Mesendoderm (in vitro differentiated cells): ENCODE measurements at regions not wholly inside any gene's neighbourhood (a gene's known extent, or its start where the extent isn't known, plus 50 kb on each side); places are given as distances from the start of the nearest gene placed in this dataset.
"Not testable (repeated sequence)": the region's sequence is repeated elsewhere in the genome, so short reads cannot be mapped to it uniquely, and the experiment has no call there.

ENCODE experiments used
- DNase-seq: peaks from one replicate; pipeline ENCODE4 v3.0.0; 2013
- H2AK5ac ChIP-seq: 2 replicates; pipeline ENCODE4 v1.6.1; 2013; ENCODE audit warnings: low read length, inconsistent platforms
- H2BK120ac ChIP-seq: 2 replicates; pipeline ENCODE4 v1.6.1; 2013; ENCODE audit warnings: low read depth, mild to moderate bottlenecking, low read length, moderate library complexity, mixed read lengths
- H2BK15ac ChIP-seq: replicated peaks from 2 replicates; pipeline ENCODE4 v1.6.1; 2013; ENCODE audit warnings: low read depth, mild to moderate bottlenecking, moderate library complexity
- H2BK5ac ChIP-seq: 2 replicates; pipeline ENCODE4 v1.6.1; 2013; ENCODE audit warnings: low read length, inconsistent platforms
- H3K18ac ChIP-seq: 2 replicates; pipeline ENCODE4 v1.6.1; 2013; ENCODE audit warnings: mild to moderate bottlenecking, low read length, mixed read lengths
- H3K23ac ChIP-seq: one replicate; pipeline ENCODE4 v1.6.1; 2013; ENCODE audit warnings: low read length
- H3K27ac ChIP-seq: 2 replicates; pipeline ENCODE4 v1.5.1; 2013; ENCODE audit warnings: low read depth, mild to moderate bottlenecking, inconsistent platforms, low read length, moderate library complexity
- H3K27me3 ChIP-seq: 2 replicates; pipeline ENCODE4 v1.6.1; 2013; ENCODE audit warnings: low read length, control low read depth, mild to moderate bottlenecking, inconsistent platforms; ENCODE audit not compliant: insufficient read depth, poor library complexity
- H3K36me3 ChIP-seq: 2 replicates; pipeline ENCODE4 v1.6.1; 2013; ENCODE audit warnings: low read length, inconsistent platforms; ENCODE audit not compliant: control insufficient read depth, insufficient read depth
- H3K4ac ChIP-seq: one replicate; pipeline ENCODE4 v1.6.1; 2013; ENCODE audit warnings: low read depth, mild to moderate bottlenecking, low read length, moderate library complexity
- H3K4me1 ChIP-seq: 2 replicates; pipeline ENCODE4 v1.6.1; 2013; ENCODE audit warnings: low read depth, low read length, inconsistent platforms; ENCODE audit not compliant: control insufficient read depth
- H3K4me2 ChIP-seq: 2 replicates; pipeline ENCODE4 v1.6.1; 2013; ENCODE audit warnings: low read length
- H3K4me3 ChIP-seq: 2 replicates; pipeline ENCODE4 v1.5.1; 2013; ENCODE audit warnings: mild to moderate bottlenecking, low read length
- H3K56ac ChIP-seq: one replicate; pipeline ENCODE4 v1.6.1; 2013; ENCODE audit warnings: low read length
- H3K79me1 ChIP-seq: 2 replicates; pipeline ENCODE4 v1.6.1; 2013; ENCODE audit warnings: low read length, inconsistent platforms
- H3K79me2 ChIP-seq: 2 replicates; pipeline ENCODE4 v1.6.1; 2013; ENCODE audit warnings: mild to moderate bottlenecking, low read length; ENCODE audit not compliant: control insufficient read depth, insufficient read depth
- H3K9ac ChIP-seq: 2 replicates; pipeline ENCODE4 v1.6.1; 2013; ENCODE audit warnings: low read length, inconsistent platforms
- H4K5ac ChIP-seq: one replicate; pipeline ENCODE4 v1.6.1; 2013; ENCODE audit warnings: low read length
- H4K8ac ChIP-seq: one replicate; pipeline ENCODE4 v1.6.1; 2013; ENCODE audit warnings: low read depth, mild to moderate bottlenecking, control low read depth, low read length, moderate library complexity
- WGBS: extraction: QIAGEN DNeasy Blood & Tissue Kit; methylation state at CpG from one replicate; pipeline ENCODE4 v1.1.7; 2013; ENCODE audit warnings: low lambda C conversion rate, missing lambda C conversion rate; ENCODE audit not compliant: insufficient coverage; ENCODE audit errors: extremely low coverage; 5-methylcytosine and 5-hydroxymethylcytosine counted together

DNA sequence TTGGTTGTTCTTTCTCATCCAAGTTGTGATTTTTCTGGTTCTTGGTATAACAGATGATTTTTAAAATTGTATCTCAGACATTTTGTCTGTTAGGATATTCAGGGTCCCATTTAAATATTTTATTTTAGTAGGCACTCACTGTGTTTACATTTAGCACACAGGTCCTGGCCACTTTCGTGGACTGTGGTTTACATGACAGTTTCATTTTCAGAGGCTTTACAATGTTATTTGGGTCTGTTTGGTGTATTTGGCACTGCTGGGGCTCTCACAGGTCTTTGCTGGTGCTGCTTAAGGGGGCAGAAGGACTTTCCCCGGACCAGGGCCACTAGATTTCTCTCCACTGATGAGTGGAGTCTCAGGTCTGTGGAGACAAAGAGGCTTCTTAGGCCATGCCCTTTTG is 75.5 kb upstream of the TGM3 start:
- no peak overlapping the region for H3K23ac ChIP-seq
- H4K8ac ChIP-seq = no peak overlapping the region
- no peak overlapping the region for H3K18ac ChIP-seq
- H3K4me3 ChIP-seq = no peak overlapping the region
- H3K9ac ChIP-seq = no peak overlapping the region
- no peak overlapping the region for H3K4me2 ChIP-seq
- no peaks in the 10 kb centered on the region for H3K27me3 ChIP-seq
- no peak for DNase-seq
- H2BK5ac ChIP-seq = no peak overlapping the region
- no peak overlapping the region for H2BK120ac ChIP-seq
- H3K79me2 ChIP-seq = no peaks in the 10 kb centered on the region
- no peak overlapping the region for H3K4ac ChIP-seq
- H2BK15ac ChIP-seq = no peak overlapping the region
- H3K79me1 ChIP-seq = no peaks in the 10 kb centered on the region
- WGBS = no CpG with 5 or more reads among the region's 2 CpGs
- H3K4me1 ChIP-seq = no peaks in the 10 kb centered on the region
- no peak overlapping the region for H4K5ac ChIP-seq
- no peak overlapping the region for H2AK5ac ChIP-seq
- no peak overlapping the region for H3K27ac ChIP-seq
- H3K36me3 ChIP-seq = no peaks in the 10 kb centered on the region
- no peak overlapping the region for H3K56ac ChIP-seq

- no peak overlapping the region for H3K18ac ChIP-seq
- no peak overlapping the region for H2BK5ac ChIP-seq
- no peak overlapping the region for H2AK5ac ChIP-seq
- no peak overlapping the region for H2BK15ac ChIP-seq
- no peak overlapping the region for H3K56ac ChIP-seq
- H3K79me1 ChIP-seq = no peaks in the 10 kb centered on the region
- no peak overlapping the region for H4K8ac ChIP-seq
- H3K4me2 ChIP-seq = no peak overlapping the region
- DNase-seq = no peak
- H3K4ac ChIP-seq = no peak overlapping the region
- H3K79me2 ChIP-seq = no peaks in the 10 kb centered on the region
- H3K27ac ChIP-seq = no peak overlapping the region
- H3K27me3 ChIP-seq = no peaks in the 10 kb centered on the region
- H3K4me3 ChIP-seq = no peak overlapping the region
- no peak overlapping the region for H2BK120ac ChIP-seq
- H3K4me1 ChIP-seq = no peaks in the 10 kb centered on the region
- no peak overlapping the region for H4K5ac ChIP-seq
- WGBS = no CpG with 5 or more reads among the region's 2 CpGs
- no peak overlapping the region for H3K9ac ChIP-seq
- H3K36me3 ChIP-seq = no peaks in the 10 kb centered on the region
- H3K23ac ChIP-seq = no peak overlapping the region
These were observed 73.9 kb upstream of the TGM3 start for GRCh38 chr20:2221921-2222320.

DNA sequence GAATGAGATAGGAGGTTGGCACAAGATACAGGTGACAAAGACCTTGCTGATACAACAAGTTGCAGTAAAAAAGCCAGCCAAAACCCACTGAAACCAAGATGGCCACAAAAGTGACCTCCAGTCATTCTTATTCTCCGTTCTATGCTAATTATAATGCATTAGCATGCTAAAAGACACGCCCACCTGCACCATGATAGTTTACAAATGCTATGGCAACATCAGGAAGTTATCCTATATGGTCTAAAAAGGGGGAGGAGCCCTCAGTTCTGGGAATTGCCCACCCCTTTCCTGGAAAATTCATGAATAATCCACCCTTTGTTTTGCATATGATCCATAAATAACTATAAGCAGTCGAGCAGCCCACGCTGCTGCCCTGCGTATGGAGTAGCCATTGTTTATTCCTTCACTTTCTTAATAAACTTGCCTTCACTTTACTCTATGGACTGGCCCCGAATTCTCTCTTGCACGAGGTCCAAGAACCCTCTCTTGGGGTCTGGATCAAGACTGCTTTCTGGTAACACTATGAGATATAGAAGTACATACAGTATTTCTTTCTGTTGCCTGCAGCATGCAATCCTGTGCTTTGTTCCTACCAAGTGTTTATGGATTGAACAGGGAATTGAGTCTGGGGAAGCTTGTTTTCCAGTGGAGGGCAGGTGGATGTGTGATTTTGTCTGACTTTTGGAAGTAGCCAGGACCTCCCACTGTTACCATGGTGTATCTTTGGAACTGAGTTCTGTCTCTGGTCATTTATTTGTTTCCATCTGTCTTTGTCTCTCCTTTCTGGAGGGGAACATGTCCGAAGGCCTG is 72.0 kb upstream of the TGM3 start:
- Histone ChIP-seq H3K4ac (no peak overlapping the region), H3K18ac (no peak overlapping the region), H3K9ac (no peak overlapping the region), H3K23ac (no peak overlapping the region), H3K4me2 (no peak overlapping the region), H3K79me2 (no peaks in the 10 kb centered on the region), H4K8ac (no peak overlapping the region), H2BK15ac (no peak overlapping the region), H2BK120ac (no peak overlapping the region), H3K36me3 (no peaks in the 10 kb centered on the region), H4K5ac (no peak overlapping the region), H2AK5ac (no peak overlapping the region), H3K4me1 (no peaks in the 10 kb centered on the region), H3K56ac (no peak overlapping the region), H3K79me1 (no peaks in the 10 kb centered on the region), H2BK5ac (no peak overlapping the region), H3K27me3 (no peaks in the 10 kb centered on the region), H3K4me3 (no peak overlapping the region), H3K27ac (no peak overlapping the region)
- WGBS = no CpG with 5 or more reads among the region's 8 CpGs
- no peak for DNase-seq

DNA sequence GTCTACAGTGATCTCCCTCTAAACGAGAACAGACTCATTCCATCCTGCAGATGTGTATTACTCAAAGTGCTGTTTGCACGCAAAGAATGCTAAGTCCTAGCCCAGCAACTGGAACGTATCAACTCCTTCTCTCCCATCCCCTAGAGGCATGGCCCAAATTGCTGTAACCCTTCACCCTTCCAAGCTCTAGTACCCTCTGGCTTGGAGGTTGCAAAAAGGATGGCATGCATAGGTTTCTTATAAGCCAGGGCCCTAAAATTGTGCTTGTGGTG is 71.5 kb upstream of the TGM3 start:
- no peak overlapping the region for H2BK15ac ChIP-seq
- DNase-seq = no peak
- no peak overlapping the region for H3K27ac ChIP-seq
- H3K79me1 ChIP-seq = no peaks in the 10 kb centered on the region
- no peak overlapping the region for H3K18ac ChIP-seq
- no peaks in the 10 kb centered on the region for H3K79me2 ChIP-seq
- no peaks in the 10 kb centered on the region for H3K36me3 ChIP-seq
- H2BK5ac ChIP-seq = no peak overlapping the region
- H2BK120ac ChIP-seq = no peak overlapping the region
- H3K4me3 ChIP-seq = no peak overlapping the region
- no peak overlapping the region for H4K5ac ChIP-seq
- H3K9ac ChIP-seq = no peak overlapping the region
- no peak overlapping the region for H3K4me2 ChIP-seq
- no peak overlapping the region for H3K23ac ChIP-seq
- whole genome bisulfite sequencing = no CpG with 5 or more reads among the region's 3 CpGs
- no peak overlapping the region for H3K56ac ChIP-seq
- no peak overlapping the region for H3K4ac ChIP-seq
- no peaks in the 10 kb centered on the region for H3K4me1 ChIP-seq
- no peaks in the 10 kb centered on the region for H3K27me3 ChIP-seq
- no peak overlapping the region for H4K8ac ChIP-seq
- no peak overlapping the region for H2AK5ac ChIP-seq

- WGBS = no CpG with 5 or more reads among the region's 3 CpGs
- H4K5ac ChIP-seq, H2BK5ac ChIP-seq: not testable (repeated sequence)
These were observed 68.5 kb upstream of the TGM3 start for GRCh38 chr20:2227285-2227684.

DNA sequence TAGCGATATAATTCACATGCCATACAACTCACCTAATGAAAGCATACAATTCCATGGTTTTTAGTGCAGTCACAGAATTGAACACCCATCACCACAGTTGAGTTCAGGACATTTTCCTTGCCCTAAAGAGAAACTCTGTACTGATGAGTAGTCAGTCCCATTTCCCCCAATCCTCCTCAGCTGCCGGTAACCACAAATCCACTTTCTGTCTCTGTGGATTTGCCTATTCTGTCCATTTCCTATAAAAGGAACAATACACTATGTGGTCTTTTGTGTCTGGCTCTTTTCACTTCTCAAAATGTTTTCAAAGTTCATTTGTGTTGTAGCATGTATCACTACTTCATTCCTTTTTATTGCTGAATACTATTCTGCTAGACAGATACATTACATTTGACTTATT is 67.9 kb upstream of the TGM3 start:
- Histone ChIP-seq H3K79me1 (no peaks in the 10 kb centered on the region), H3K23ac (no peak overlapping the region), H4K5ac (no peak overlapping the region), H2BK15ac (no peak overlapping the region), H3K27ac (no peak overlapping the region), H4K8ac (no peak overlapping the region), H2BK5ac (no peak overlapping the region), H3K4me1 (no peaks in the 10 kb centered on the region), H2BK120ac (no peak overlapping the region), H3K36me3 (no peaks in the 10 kb centered on the region), H3K4ac (no peak overlapping the region), H2AK5ac (no peak overlapping the region), H3K4me3 (no peak overlapping the region), H3K4me2 (no peak overlapping the region), H3K9ac (no peak overlapping the region), H3K18ac (no peak overlapping the region), H3K27me3 (no peaks in the 10 kb centered on the region), H3K56ac (no peak overlapping the region), H3K79me2 (no peaks in the 10 kb centered on the region)
- DNase-seq = no peak
- no CpG with 5 or more reads among the region's 2 CpGs for WGBS

More at GRCh38 chr20:2227285-2227684, 68.5 kb upstream of the TGM3 start:
- not testable (repeated sequence) for H3K79me2 ChIP-seq, H2BK15ac ChIP-seq, H3K79me1 ChIP-seq, H3K4me3 ChIP-seq, H3K56ac ChIP-seq, DNase-seq, H4K8ac ChIP-seq, H2BK120ac ChIP-seq, H3K23ac ChIP-seq, H3K27me3 ChIP-seq, H3K4me1 ChIP-seq, H3K27ac ChIP-seq, H3K9ac ChIP-seq, H3K4me2 ChIP-seq, H2AK5ac ChIP-seq, H3K36me3 ChIP-seq, H3K18ac ChIP-seq, H3K4ac ChIP-seq
